ENCODE measurements at regions not wholly inside any gene's neighbourhood (a gene's known extent, or its start where the extent isn't known, plus 50 kb on each side); places are given as distances from the start of the nearest gene placed in this dataset. TPM values are rescaled to one million over a fixed set of nuclear protein-coding genes. Genes with fewer than 3 reads are reported as not detected.
A peak's percentile ranks its signal among the peaks of the same experiment; 100 is the strongest.

- DNase-seq (ENCODE audit: low read depth) = peak; percentile 86
Measured at GRCh38 chr9:116101516-116101915, 52.1 kb upstream of the PAPPA start.

DNA sequence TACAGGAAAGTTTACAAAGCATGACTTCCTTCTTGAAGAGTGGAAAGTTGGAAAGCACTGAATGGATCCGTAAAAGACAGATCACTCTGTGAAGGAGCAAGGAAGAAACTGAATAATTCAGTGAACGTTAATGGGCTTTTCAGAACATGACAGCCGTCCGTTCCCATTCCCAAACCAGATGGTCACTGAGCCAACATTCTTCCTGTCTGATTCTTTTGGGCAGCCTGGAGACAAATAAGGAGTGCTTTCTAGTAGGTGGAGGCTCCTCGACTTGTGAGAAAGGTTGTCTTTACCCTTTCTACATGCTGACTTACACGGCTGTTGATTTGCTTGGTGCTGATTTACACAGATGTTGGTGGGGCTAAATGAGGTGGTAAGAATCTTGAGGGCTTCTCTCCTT, 51.0 kb upstream of the PAPPA start:
- no peak for DNase-seq (ENCODE audit: low read depth)
- no peak overlapping the region for H3K4me3 ChIP-seq (ENCODE audit: low read depth, low read length)
- TF ChIP-seq, protein P1, sequence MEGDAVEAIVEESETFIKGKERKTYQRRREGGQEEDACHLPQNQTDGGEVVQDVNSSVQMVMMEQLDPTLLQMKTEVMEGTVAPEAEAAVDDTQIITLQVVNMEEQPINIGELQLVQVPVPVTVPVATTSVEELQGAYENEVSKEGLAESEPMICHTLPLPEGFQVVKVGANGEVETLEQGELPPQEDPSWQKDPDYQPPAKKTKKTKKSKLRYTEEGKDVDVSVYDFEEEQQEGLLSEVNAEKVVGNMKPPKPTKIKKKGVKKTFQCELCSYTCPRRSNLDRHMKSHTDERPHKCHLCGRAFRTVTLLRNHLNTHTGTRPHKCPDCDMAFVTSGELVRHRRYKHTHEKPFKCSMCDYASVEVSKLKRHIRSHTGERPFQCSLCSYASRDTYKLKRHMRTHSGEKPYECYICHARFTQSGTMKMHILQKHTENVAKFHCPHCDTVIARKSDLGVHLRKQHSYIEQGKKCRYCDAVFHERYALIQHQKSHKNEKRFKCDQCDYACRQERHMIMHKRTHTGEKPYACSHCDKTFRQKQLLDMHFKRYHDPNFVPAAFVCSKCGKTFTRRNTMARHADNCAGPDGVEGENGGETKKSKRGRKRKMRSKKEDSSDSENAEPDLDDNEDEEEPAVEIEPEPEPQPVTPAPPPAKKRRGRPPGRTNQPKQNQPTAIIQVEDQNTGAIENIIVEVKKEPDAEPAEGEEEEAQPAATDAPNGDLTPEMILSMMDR (IDR thresholded peaks at IDR 0.05; ENCODE audit: insufficient read depth, low read length) = no peak

More at GRCh38 chr9:116101516-116101915, 52.1 kb upstream of the PAPPA start:
- TF ChIP-seq, protein P1 (IDR thresholded peaks at IDR 0.05; ENCODE audit: insufficient read depth, low read length) = no peak
- no peak overlapping the region for H3K4me3 ChIP-seq (ENCODE audit: low read depth, low read length)

Small RNA genes lying in the stretch of these regions (small RNA-seq; reads per million reads assigned to genes)
- not detected for gene RF00004

All from fibroblast of the aortic adventitia (primary cell).